ENCODE measurements at regions not wholly inside any gene's neighbourhood (a gene's known extent, or its start where the extent isn't known, plus 50 kb on each side); places are given as distances from the start of the nearest gene placed in this dataset.
A peak's percentile ranks its signal among the peaks of the same experiment; 100 is the strongest.

DNA sequence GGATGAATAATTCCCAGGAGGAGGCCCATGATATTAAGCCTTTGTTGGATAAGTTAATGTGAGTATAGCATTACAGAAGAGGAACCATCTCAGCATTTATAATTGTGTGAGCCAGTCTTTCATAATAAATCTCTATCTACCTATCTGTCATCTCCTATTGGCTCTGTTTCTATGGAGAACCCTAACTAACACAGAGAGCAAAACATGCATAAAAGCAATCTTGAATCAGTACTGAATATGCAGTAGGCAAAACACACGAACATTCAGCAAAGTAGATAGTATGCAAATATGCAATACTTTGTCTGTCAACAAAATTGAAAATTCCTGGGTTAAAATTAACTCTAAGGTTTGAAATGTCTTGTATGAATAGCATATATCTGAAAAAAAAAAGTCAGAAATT is 966.3 kb downstream of the DIAPH3 start:
- no peak for DNase-seq (ENCODE audit: low read depth in 2 of 2)
- TF ChIP-seq, protein P1, sequence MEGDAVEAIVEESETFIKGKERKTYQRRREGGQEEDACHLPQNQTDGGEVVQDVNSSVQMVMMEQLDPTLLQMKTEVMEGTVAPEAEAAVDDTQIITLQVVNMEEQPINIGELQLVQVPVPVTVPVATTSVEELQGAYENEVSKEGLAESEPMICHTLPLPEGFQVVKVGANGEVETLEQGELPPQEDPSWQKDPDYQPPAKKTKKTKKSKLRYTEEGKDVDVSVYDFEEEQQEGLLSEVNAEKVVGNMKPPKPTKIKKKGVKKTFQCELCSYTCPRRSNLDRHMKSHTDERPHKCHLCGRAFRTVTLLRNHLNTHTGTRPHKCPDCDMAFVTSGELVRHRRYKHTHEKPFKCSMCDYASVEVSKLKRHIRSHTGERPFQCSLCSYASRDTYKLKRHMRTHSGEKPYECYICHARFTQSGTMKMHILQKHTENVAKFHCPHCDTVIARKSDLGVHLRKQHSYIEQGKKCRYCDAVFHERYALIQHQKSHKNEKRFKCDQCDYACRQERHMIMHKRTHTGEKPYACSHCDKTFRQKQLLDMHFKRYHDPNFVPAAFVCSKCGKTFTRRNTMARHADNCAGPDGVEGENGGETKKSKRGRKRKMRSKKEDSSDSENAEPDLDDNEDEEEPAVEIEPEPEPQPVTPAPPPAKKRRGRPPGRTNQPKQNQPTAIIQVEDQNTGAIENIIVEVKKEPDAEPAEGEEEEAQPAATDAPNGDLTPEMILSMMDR (IDR thresholded peaks at IDR 0.05; ENCODE audit: low read depth, low read length): no peak
- no peak overlapping the region for H3K4me3 ChIP-seq (replicated peaks in 1 of 2; ENCODE audit: low read depth in 2 of 2, low read length in 2 of 2)

- peak in 1 of 2 donors; percentile 8 for DNase-seq (ENCODE audit: low read depth in 2 of 2)
- TF ChIP-seq, protein P1 (IDR thresholded peaks at IDR 0.05; ENCODE audit: low read depth, low read length): no peak
- H3K4me3 ChIP-seq (replicated peaks in 1 of 2; ENCODE audit: low read depth in 2 of 2, low read length in 2 of 2): no peak overlapping the region
These were observed 961.9 kb downstream of the DIAPH3 start for GRCh38 chr13:59201841-59202240.

- DNase-seq (ENCODE audit: low read depth in 2 of 2): peak in 1 of 2 donors; percentile 49
- no peak overlapping the region for H3K4me3 ChIP-seq (replicated peaks in 1 of 2; ENCODE audit: low read depth in 2 of 2, low read length in 2 of 2)
- TF ChIP-seq, protein P1 (IDR thresholded peaks at IDR 0.05; ENCODE audit: low read depth, low read length): no peak
These were observed 959.9 kb downstream of the DIAPH3 start for GRCh38 chr13:59203855-59204254.

GRCh38 chr13:59205501-59205900 is 958.2 kb downstream of the DIAPH3 start:
- DNase-seq (ENCODE audit: low read depth in 2 of 2): no peak
- TF ChIP-seq, protein P1 (IDR thresholded peaks at IDR 0.05; ENCODE audit: low read depth, low read length): no peak
- no peak overlapping the region for H3K4me3 ChIP-seq (replicated peaks in 1 of 2; ENCODE audit: low read depth in 2 of 2, low read length in 2 of 2)

- TF ChIP-seq, protein P1 (IDR thresholded peaks at IDR 0.05; ENCODE audit: low read depth, low read length): no peak
- DNase-seq (ENCODE audit: low read depth in 2 of 2): peak in 1 of 2 donors; percentile 5
- H3K4me3 ChIP-seq (replicated peaks in 1 of 2; ENCODE audit: low read depth in 2 of 2, low read length in 2 of 2): no peak overlapping the region
These were observed 955.1 kb downstream of the DIAPH3 start for GRCh38 chr13:59208405-59209195.

- H3K4me3 ChIP-seq (replicated peaks in 1 of 2; ENCODE audit: low read depth in 2 of 2, low read length in 2 of 2): no peak overlapping the region
- TF ChIP-seq, protein P1 (IDR thresholded peaks at IDR 0.05; ENCODE audit: low read depth, low read length): no peak
- peak in 1 of 2 donors; percentile 5 for DNase-seq (ENCODE audit: low read depth in 2 of 2)
These were observed 953.2 kb downstream of the DIAPH3 start for GRCh38 chr13:59210543-59210942.
